ENCODE measurements at regions not wholly inside any gene's neighbourhood (a gene's known extent, or its start where the extent isn't known, plus 50 kb on each side); places are given as distances from the start of the nearest gene placed in this dataset.

DNA sequence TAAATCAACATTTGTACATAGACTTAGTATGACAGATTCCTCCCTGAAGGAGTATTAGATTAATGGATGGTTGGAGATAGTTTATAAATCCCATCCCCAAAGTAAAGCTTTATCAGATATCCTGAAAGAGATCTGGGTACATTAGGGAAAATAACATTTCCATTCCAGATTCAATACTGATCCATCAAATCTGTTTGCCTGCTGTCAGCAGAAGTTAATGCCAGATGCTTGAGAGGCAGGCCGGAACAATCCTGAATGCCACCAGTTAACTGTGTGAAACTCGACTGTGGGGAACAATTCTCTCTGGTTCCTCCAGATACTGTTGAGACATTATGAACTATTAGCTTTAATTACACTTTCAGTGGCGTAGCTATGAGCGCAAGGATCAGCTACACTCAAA, 1166.8 kb downstream of the MAT2B start:
- Histone ChIP-seq H3K4me1 (ENCODE audit: control insufficient read depth in 2 of 2, insufficient read depth in 2 of 2, low read length in 2 of 2) (no peaks in the 10 kb centered on the region), H3K9ac (ENCODE audit: low read depth in 1 of 2, low read length in 2 of 2) (no peak overlapping the region), H3K27me3 (ENCODE audit: control insufficient read depth in 2 of 2, insufficient read depth in 2 of 2, low read length in 2 of 2) (no peaks in the 10 kb centered on the region), H3K9me3 (ENCODE audit: control insufficient read depth in 2 of 2, low read length in 2 of 2) (no peaks in the 10 kb centered on the region), H3K36me3 (ENCODE audit: control insufficient read depth in 2 of 2, insufficient read depth in 2 of 2, low read length in 2 of 2) (no peaks in the 10 kb centered on the region), H3K4me3 (ENCODE audit: low read length in 2 of 2) (no peak overlapping the region), H3K27ac (ENCODE audit: low read depth in 2 of 2, low read length in 2 of 2) (no peak overlapping the region)

DNA sequence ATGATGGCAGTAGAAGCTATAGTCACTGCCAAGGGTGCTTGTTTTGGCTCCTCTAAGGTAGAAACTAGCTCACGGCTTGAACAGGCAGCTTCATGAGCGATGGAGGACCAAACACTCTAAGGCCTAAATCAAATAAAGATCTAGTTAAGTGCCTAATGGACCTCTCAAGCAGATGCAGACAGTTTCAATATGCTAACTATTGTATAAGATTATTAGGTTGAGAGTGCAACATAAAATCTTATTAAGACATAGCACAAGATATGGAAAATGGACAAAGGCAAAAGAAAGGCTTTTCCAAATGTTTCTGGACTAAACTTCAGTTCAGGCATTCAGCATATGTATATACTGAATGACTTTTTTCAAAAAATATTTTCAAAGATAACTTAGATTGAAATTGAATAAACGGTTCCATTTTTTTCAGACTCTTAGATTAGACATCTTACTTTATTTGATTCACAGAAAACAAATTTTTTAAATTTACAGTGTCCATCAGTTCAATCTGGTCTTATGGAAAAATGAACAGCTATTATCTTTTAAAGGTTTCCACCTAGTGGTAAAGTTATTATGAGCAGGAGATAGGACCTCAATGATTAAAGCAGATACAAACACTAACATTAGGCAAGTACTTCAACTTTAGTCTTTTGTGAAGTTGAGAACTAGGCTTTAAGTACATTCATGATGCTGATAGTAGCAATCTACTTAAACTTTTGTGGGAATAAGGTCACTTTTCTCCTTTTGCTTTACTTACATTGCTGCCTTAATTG, 1167.7 kb downstream of the MAT2B start:
- H3K27me3 ChIP-seq (ENCODE audit: control insufficient read depth in 2 of 2, insufficient read depth in 2 of 2, low read length in 2 of 2), result no peaks in the 10 kb centered on the region
- H3K4me1 ChIP-seq (ENCODE audit: control insufficient read depth in 2 of 2, insufficient read depth in 2 of 2, low read length in 2 of 2), result no peaks in the 10 kb centered on the region
- H3K9me3 ChIP-seq (ENCODE audit: control insufficient read depth in 2 of 2, low read length in 2 of 2), result no peaks in the 10 kb centered on the region
- H3K4me3 ChIP-seq (ENCODE audit: low read length in 2 of 2), result no peak overlapping the region
- no peak overlapping the region for H3K27ac ChIP-seq (ENCODE audit: low read depth in 2 of 2, low read length in 2 of 2)
- H3K9ac ChIP-seq (ENCODE audit: low read depth in 1 of 2, low read length in 2 of 2), result no peak overlapping the region
- H3K36me3 ChIP-seq (ENCODE audit: control insufficient read depth in 2 of 2, insufficient read depth in 2 of 2, low read length in 2 of 2), result no peaks in the 10 kb centered on the region

DNA sequence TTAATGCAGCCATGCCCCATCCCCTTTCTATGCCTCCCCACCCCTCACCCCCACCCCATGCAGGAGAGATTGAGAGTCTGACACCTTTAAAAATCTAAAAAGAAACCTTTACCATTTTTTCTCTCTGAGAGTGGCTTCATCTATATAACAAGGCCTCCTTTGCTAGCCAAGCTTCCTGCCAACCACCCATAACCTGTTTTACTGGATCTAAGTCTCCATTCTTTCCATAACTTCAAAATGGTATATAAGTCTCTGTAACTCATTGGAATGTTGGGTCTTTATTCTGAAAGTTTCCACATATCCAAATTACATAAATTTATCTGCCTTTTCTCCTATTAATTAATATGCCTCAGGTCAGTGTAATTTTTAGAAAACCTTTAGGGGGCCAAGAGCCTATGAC, 1174.0 kb downstream of the MAT2B start:
- no peak overlapping the region for H3K4me3 ChIP-seq (ENCODE audit: low read length in 2 of 2)
- no peak overlapping the region for H3K27ac ChIP-seq (ENCODE audit: low read depth in 2 of 2, low read length in 2 of 2)
- H3K9ac ChIP-seq (ENCODE audit: low read depth in 1 of 2, low read length in 2 of 2), result no peak overlapping the region
- no peaks in the 10 kb centered on the region for H3K9me3 ChIP-seq (ENCODE audit: control insufficient read depth in 2 of 2, low read length in 2 of 2)
- H3K27me3 ChIP-seq (ENCODE audit: control insufficient read depth in 2 of 2, insufficient read depth in 2 of 2, low read length in 2 of 2), result no peaks in the 10 kb centered on the region
- no peaks in the 10 kb centered on the region for H3K36me3 ChIP-seq (ENCODE audit: control insufficient read depth in 2 of 2, insufficient read depth in 2 of 2, low read length in 2 of 2)
- no peaks in the 10 kb centered on the region for H3K4me1 ChIP-seq (ENCODE audit: control insufficient read depth in 2 of 2, insufficient read depth in 2 of 2, low read length in 2 of 2)

DNA sequence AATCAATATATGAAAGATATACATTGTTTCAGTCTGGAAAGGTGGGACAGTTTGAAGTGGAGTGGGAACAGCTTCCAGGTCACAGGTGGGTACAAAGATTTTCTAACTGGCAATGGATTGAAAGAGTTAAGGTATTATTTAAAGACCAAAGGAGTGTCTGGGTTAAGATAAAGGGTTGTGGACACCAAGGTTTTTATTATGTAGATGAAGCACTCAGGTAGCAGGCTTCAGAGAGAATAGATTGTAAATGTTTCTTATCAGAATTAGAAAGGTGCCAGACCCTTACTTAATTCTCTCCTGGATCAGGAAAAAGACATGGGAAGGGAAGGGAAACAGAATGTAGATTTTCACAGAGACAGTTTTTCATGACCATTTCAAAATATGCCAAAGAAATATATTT, 1174.8 kb downstream of the MAT2B start:
- no peaks in the 10 kb centered on the region for H3K27me3 ChIP-seq (ENCODE audit: control insufficient read depth in 2 of 2, insufficient read depth in 2 of 2, low read length in 2 of 2)
- no peaks in the 10 kb centered on the region for H3K9me3 ChIP-seq (ENCODE audit: control insufficient read depth in 2 of 2, low read length in 2 of 2)
- H3K4me3 ChIP-seq (ENCODE audit: low read length in 2 of 2), result no peak overlapping the region
- no peaks in the 10 kb centered on the region for H3K4me1 ChIP-seq (ENCODE audit: control insufficient read depth in 2 of 2, insufficient read depth in 2 of 2, low read length in 2 of 2)
- no peak overlapping the region for H3K27ac ChIP-seq (ENCODE audit: low read depth in 2 of 2, low read length in 2 of 2)
- H3K9ac ChIP-seq (ENCODE audit: low read depth in 1 of 2, low read length in 2 of 2), result no peak overlapping the region
- H3K36me3 ChIP-seq (ENCODE audit: control insufficient read depth in 2 of 2, insufficient read depth in 2 of 2, low read length in 2 of 2), result no peaks in the 10 kb centered on the region

DNA sequence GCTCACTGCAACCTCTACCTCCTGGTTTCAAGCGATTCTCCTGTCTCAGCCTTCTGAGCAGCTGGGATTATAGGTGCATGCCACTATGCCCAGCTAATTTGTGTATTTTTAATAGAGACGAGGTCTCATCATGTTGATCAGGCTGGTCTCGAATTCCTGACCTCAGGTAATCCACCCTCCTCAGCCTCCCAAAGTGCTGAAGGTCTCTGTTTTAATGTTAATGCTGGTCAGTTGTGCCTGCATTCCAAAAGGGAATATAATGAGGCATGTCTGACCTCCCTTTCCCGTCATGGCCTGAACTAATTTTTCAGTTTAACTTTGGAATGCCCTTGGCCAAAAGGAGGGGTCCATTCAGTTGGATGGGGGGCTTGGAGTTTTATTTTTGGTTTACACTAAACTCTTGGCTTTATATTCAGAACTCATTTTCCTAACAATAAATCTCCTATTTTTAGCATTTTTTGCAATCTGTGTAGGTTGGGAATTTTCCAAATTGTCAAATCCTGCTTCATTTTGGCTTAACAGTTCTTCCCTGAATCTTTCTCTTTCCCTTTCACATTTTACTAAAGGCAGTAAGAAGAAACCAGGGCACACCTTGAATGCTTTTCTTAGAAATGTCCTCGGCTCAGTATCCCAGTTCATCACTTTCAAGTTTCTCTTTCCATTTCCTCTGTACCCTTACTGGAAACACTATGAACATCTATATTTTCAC, 1175.5 kb downstream of the MAT2B start:
- Histone ChIP-seq H3K4me3 (ENCODE audit: low read length in 2 of 2) (no peak overlapping the region), H3K9ac (ENCODE audit: low read depth in 1 of 2, low read length in 2 of 2) (no peak overlapping the region), H3K9me3 (ENCODE audit: control insufficient read depth in 2 of 2, low read length in 2 of 2) (no peaks in the 10 kb centered on the region), H3K27me3 (ENCODE audit: control insufficient read depth in 2 of 2, insufficient read depth in 2 of 2, low read length in 2 of 2) (no peaks in the 10 kb centered on the region), H3K36me3 (ENCODE audit: control insufficient read depth in 2 of 2, insufficient read depth in 2 of 2, low read length in 2 of 2) (no peaks in the 10 kb centered on the region), H3K4me1 (ENCODE audit: control insufficient read depth in 2 of 2, insufficient read depth in 2 of 2, low read length in 2 of 2) (no peaks in the 10 kb centered on the region), H3K27ac (ENCODE audit: low read depth in 2 of 2, low read length in 2 of 2) (no peak overlapping the region)

DNA sequence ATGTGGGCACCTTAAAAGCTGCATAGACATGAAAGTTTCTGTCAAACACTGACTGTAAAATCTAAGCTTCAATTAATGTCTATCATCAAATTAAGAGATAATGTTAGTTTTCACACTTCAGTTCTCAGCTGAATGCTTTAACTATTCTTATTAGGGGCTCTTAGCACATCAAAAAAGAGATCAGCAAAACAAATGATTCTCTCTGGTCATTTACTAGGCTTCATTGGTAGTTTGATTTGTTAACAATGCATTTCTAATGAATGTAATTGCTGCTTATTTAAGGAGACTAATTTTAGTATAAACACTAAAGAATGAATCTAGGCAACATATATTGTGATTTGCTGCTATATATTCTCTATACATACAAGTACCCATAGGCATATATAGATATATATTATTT, 1182.0 kb downstream of the MAT2B start:
- Histone ChIP-seq H3K9me3 (ENCODE audit: control insufficient read depth in 2 of 2, low read length in 2 of 2) (no peaks in the 10 kb centered on the region), H3K36me3 (ENCODE audit: control insufficient read depth in 2 of 2, insufficient read depth in 2 of 2, low read length in 2 of 2) (no peaks in the 10 kb centered on the region), H3K27ac (ENCODE audit: low read depth in 2 of 2, low read length in 2 of 2) (no peak overlapping the region), H3K4me1 (ENCODE audit: control insufficient read depth in 2 of 2, insufficient read depth in 2 of 2, low read length in 2 of 2) (no peaks in the 10 kb centered on the region), H3K4me3 (ENCODE audit: low read length in 2 of 2) (no peak overlapping the region), H3K9ac (ENCODE audit: low read depth in 1 of 2, low read length in 2 of 2) (no peak overlapping the region), H3K27me3 (ENCODE audit: control insufficient read depth in 2 of 2, insufficient read depth in 2 of 2, low read length in 2 of 2) (no peaks in the 10 kb centered on the region)

DNA sequence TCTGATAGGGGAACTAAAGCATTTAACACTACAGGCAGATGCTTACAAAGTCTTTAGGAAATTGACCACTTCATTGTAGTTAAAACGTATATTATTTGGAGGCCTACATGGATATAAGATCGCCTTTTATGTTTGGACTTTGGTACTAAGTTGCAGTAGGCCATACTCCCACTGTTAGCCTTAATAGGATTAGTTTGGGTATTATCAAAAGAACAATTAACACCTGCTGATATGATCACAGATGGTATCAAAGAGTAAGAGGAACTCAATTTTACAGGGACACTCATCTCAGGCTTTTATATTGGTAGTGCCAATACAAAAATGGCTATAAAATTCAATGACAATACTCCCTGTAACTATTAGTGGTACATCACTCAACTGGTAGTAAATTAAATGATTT, 1183.0 kb downstream of the MAT2B start:
- Histone ChIP-seq H3K9ac (ENCODE audit: low read depth in 1 of 2, low read length in 2 of 2) (no peak overlapping the region), H3K4me3 (ENCODE audit: low read length in 2 of 2) (no peak overlapping the region), H3K27me3 (ENCODE audit: control insufficient read depth in 2 of 2, insufficient read depth in 2 of 2, low read length in 2 of 2) (no peaks in the 10 kb centered on the region)

DNA sequence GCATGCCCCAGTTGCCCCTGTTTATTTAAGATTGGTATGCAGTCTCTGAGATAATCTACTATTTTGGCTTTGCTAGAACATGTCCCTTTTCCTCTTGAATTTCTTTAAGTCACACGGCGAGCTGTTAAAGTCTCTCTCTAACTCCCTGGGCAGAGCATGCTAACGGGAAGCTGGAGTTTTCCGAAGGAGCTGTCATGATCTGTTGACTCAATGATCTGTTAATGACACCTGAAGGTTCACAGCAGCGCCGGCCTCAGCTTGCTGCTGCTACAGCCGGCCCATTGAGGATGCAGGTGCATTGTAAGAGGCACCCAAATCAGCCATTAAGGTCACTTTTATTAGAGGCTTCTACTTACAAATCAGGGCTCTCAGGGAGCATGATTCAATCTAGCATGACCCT, 1203.4 kb downstream of the MAT2B start:
- H3K36me3 ChIP-seq (ENCODE audit: control insufficient read depth in 2 of 2, insufficient read depth in 2 of 2, low read length in 2 of 2), result no peaks in the 10 kb centered on the region
- H3K9ac ChIP-seq (ENCODE audit: low read depth in 1 of 2, low read length in 2 of 2), result no peak overlapping the region
- no peaks in the 10 kb centered on the region for H3K9me3 ChIP-seq (ENCODE audit: control insufficient read depth in 2 of 2, low read length in 2 of 2)
- H3K4me3 ChIP-seq (ENCODE audit: low read length in 2 of 2), result no peak overlapping the region
- H3K27me3 ChIP-seq (ENCODE audit: control insufficient read depth in 2 of 2, insufficient read depth in 2 of 2, low read length in 2 of 2), result no peaks in the 10 kb centered on the region
- H3K27ac ChIP-seq (ENCODE audit: low read depth in 2 of 2, low read length in 2 of 2), result no peak overlapping the region
- H3K4me1 ChIP-seq (ENCODE audit: control insufficient read depth in 2 of 2, insufficient read depth in 2 of 2, low read length in 2 of 2), result no peaks in the 10 kb centered on the region

More for the DNA sequence above, 1183.0 kb downstream of the MAT2B start:
- H3K4me1 ChIP-seq (ENCODE audit: control insufficient read depth in 2 of 2, insufficient read depth in 2 of 2, low read length in 2 of 2), result no peaks in the 10 kb centered on the region
- H3K9me3 ChIP-seq (ENCODE audit: control insufficient read depth in 2 of 2, low read length in 2 of 2), result no peaks in the 10 kb centered on the region
- no peaks in the 10 kb centered on the region for H3K36me3 ChIP-seq (ENCODE audit: control insufficient read depth in 2 of 2, insufficient read depth in 2 of 2, low read length in 2 of 2)
- no peak overlapping the region for H3K27ac ChIP-seq (ENCODE audit: low read depth in 2 of 2, low read length in 2 of 2)

DNA sequence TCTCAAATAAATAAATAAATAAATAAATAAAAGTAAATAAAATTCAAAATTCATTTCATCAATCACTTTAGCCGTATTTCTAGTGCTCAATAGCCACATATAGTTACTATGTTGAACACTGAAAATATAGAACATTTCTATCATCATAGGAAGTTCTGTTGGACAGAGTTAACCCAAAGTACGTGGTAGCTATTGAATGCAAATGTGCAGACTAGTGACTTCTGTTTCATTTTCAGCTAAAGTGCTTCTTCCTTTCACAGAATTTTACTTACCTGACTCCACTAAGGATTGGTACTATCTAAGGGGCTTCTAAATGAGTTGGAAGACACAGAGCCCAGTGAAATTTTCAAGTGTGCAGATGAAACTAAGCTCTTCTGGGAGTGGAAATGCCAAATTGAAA, 1208.3 kb downstream of the MAT2B start:
- Histone ChIP-seq H3K4me3 (ENCODE audit: low read length in 2 of 2) (no peak overlapping the region), H3K36me3 (ENCODE audit: control insufficient read depth in 2 of 2, insufficient read depth in 2 of 2, low read length in 2 of 2) (no peaks in the 10 kb centered on the region), H3K4me1 (ENCODE audit: control insufficient read depth in 2 of 2, insufficient read depth in 2 of 2, low read length in 2 of 2) (no peaks in the 10 kb centered on the region), H3K9ac (ENCODE audit: low read depth in 1 of 2, low read length in 2 of 2) (no peak overlapping the region), H3K27ac (ENCODE audit: low read depth in 2 of 2, low read length in 2 of 2) (no peak overlapping the region), H3K9me3 (ENCODE audit: control insufficient read depth in 2 of 2, low read length in 2 of 2) (no peaks in the 10 kb centered on the region), H3K27me3 (ENCODE audit: control insufficient read depth in 2 of 2, insufficient read depth in 2 of 2, low read length in 2 of 2) (no peaks in the 10 kb centered on the region)

DNA sequence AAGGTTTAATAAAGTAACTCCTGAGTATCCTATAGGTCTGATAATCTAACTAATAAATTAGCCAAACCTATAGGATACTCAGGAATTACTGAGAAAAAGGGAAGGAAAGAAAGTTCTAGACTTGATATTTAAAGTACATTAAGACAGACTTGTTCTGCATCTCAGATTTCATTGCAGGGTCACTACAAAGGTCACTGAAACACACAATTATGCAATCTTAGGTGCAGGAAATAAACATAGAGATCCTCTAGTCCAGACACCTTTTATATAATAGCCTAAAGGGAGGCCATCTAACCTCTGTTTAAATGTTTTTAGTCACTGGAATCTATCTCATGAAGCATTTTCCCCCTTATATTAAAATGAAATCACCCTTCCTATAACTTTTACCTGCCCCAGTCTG, 1215.7 kb downstream of the MAT2B start:
- Histone ChIP-seq H3K27me3 (ENCODE audit: control insufficient read depth in 2 of 2, insufficient read depth in 2 of 2, low read length in 2 of 2) (no peaks in the 10 kb centered on the region), H3K9me3 (ENCODE audit: control insufficient read depth in 2 of 2, low read length in 2 of 2) (no peaks in the 10 kb centered on the region), H3K4me1 (ENCODE audit: control insufficient read depth in 2 of 2, insufficient read depth in 2 of 2, low read length in 2 of 2) (no peaks in the 10 kb centered on the region), H3K27ac (ENCODE audit: low read depth in 2 of 2, low read length in 2 of 2) (no peak overlapping the region), H3K4me3 (ENCODE audit: low read length in 2 of 2) (no peak overlapping the region), H3K9ac (ENCODE audit: low read depth in 1 of 2, low read length in 2 of 2) (no peak overlapping the region), H3K36me3 (ENCODE audit: control insufficient read depth in 2 of 2, insufficient read depth in 2 of 2, low read length in 2 of 2) (no peaks in the 10 kb centered on the region)

All from mucosa of rectum (tissue), 2 donors.